CD4-positive, alpha-beta T cell treated with Interleukin-2 at 100 ng/mL for 4 hours (primary cell): ENCODE measurements at regions not wholly inside any gene's neighbourhood (a gene's known extent, or its start where the extent isn't known, plus 50 kb on each side); places are given as distances from the start of the nearest gene placed in this dataset.
"Not testable (repeated sequence)": the region's sequence is repeated elsewhere in the genome, so short reads cannot be mapped to it uniquely, and the experiment has no call there.

ENCODE experiments used
- DNase-seq: peaks from one replicate; pipeline ENCODE4 v3.0.0-alpha.2; 2020; ENCODE audit warnings: low spot score

DNA sequence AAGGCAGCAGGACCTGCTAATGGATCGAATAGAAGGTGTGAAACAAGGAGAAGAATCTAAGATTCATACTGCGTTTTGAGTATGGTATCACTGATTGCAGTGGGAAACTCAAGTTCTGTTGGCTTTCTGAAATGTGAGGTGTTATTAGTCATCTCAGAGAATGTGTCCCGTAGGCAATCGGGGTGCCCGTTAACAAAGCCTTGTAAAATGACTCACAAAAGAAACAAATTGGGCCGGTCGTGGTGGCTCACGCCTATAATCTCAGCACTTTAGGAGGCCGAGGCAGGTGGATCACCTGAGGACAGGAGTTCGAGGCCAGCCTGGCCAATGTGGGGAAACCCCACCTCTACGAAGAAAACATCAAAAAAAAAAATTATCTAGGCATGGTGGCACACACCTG is 118.2 kb upstream of the C7orf33 start:
- DNase-seq, result no peak

DNA sequence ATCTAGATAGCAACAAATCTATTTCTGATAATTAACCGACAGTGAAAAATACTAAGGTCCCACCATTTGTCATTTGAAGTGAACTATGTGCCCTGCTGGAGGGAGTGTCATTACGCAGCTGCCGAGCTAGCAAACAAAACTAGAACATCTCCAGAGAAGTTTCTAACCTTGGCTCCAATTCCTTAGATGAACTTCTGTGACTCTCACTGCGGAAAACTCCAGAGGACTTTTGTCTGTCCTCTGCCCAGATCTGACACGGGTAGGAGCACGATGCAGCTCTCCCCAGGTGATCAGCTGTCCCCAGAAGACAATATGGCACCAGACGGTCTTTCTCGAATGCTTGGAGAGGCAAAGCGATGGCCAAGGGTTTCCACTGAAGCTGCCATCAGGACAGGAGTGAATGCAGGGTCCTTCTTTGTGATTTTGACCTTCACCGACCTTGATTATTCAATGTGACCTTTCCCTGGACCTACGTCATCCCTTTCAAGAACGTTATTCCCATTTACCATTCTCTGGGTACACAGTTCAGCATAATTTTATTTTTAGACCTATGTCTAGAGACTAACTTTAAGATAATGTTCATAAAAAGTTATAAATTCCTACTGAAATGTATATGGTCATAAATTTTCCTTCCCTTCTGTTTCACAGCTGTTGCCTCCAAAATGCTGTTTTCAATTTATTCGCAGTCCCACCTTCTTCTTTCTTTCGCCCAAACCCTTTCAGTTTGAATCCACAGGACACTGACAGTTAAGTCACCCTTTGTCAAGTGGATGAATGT is 116.7 kb upstream of the C7orf33 start:
- DNase-seq, result no peak

DNA sequence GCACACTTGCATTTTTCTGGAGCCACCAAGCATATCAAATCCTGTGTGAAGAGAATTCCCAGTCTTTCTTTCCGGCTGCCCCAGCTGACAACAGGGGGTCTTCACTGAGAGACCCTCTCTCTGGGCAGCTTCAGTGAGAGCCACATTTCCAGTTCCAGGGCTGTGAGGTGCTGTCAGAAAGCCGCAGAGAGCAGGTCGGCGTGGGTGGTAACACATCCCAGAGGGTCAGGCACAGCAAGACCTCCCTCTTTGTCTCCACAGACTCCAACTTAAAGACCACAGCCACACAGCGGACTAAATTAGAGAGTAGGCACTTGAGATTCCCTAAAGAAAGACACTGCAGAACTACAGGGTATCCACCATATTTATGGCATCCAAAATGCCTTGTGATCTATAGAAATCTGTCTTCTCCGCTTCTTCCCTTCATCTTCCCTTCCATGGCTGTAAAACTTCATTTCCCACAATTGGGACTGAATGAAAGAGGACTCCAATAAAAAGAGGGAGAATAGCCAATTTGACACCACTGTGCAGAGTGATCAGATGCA is 116.0 kb upstream of the C7orf33 start:
- DNase-seq, result no peak

GRCh38 chr7:148478551-148478950 is 112.0 kb upstream of the C7orf33 start:
- no peak for DNase-seq

DNA sequence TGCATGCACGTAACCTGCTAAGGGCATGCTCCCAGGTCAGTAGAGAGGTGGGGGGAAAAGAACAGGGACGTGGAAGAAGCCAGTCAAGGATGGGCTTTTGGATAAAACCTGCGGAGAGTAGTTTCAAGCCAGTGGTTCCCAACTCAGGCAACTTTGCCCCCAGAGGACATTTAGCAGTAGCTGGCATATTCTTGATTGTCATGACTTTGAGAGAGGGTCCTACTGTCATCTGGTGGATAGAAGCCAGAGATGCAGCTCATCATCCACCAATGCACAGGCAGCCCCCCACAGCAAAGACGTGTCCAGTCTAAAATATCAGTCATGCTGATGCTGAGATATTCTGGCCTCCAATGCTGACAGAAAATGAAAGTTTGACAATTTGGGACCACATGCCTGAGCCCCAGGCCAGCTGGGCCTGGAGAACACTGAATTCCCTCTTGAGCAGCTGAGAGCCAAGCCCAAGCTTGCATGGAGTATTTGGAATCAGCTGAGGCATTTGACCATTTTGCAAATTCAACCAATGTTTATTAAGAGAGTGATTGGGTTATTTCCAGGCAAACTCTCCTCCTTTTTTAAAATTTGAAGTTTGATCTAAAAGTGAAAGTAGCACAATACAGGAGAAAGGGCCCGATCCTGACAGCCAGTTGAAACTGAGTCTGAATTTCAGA is 110.0 kb upstream of the C7orf33 start:
- DNase-seq, result no peak

DNA sequence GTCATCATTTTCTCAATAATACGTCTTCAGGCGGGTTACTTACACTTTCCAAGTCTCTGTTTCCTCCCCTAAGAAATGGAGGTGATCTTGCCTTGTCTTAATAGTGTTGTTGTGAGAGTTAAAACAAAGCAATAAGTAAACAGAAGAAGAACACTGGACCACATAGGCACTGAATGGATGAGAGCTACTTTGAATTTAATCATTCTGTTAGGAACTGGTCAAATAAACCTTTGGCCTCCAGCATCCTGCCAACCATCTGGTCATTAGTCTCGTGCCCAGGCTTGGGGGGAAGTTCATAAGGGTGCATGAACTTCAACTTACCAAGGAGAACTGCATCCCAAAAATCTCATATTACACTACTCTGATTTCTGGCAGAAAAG is 109.4 kb upstream of the C7orf33 start:
- no peak for DNase-seq

GRCh38 chr7:148481971-148482626 is 108.5 kb upstream of the C7orf33 start:
- no peak for DNase-seq

DNA sequence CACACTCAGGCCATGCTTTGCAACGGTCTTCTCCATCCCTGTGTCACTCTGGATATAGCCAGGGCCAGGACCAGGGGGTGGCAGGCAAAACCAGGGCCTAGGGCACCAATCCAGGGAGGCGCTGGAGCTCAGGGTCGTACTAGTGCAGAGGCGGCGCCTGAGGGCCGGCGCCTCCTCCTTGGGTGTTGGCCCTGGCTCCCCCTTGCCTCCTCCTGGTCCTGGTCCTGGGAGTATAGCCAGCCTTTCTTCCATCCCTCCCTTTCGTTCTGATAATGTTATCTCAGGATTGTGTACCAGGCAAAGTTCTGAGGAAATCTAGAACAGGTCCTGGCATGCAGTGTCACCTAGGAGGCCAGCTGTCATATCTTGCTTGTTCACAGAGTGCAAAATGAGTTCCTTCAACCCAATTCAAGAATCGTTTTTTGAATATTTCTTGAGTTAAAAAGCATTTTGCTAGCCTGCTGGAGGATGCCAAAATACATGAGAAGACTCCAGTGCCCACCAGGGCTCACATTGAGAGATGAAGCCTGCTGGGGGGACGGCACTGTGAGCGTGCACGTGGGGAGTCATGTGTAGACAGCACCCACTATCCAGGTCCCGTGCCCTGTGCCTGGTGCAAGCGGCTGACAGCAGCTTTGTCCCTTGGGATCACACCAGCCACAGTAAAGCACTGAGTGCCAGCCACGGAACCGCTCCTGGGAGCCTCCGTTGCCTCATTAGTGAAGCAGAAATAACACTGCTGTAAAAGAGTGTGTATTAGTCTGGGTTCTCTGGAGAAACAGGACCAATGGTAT is 106.9 kb upstream of the C7orf33 start:
- DNase-seq, result no peak

DNA sequence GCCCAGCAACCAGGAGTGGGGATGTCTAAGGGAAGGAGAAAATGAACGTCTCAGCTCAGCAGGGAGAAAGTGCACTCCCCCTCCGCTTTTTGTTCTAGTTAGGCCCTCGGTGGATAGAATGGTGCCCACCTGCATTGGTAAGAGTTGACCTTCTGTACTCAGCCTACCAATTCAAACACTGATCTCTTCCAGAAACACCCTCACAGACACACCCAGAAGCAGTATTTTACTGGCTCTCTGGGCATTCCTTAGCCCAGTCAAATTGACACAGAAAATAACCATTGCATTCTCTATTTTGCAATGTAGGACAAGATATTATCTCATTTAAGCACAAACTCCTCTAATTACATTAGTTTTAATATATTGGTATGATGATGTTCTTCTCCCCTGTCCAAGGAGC is 106.1 kb upstream of the C7orf33 start:
- DNase-seq, result no peak

DNA sequence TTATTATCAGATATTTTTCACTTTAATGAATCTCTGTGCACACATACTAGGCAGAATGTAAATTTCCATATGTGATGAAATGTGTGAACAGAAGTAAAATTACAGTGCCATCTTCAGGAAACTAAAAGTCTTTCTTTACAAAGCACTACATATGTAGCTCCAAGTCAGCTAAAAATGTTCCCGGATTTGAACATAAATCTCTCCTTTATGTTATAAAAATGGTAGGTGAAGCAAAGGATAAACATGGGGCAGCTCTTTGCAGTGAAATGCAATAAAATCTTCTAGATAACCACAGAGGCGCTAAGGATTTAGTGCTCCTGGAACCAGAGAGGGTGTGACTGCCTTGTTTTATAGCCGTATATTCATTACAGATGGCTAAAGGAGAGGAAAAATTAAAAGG is 104.9 kb upstream of the C7orf33 start:
- DNase-seq, result no peak

DNA sequence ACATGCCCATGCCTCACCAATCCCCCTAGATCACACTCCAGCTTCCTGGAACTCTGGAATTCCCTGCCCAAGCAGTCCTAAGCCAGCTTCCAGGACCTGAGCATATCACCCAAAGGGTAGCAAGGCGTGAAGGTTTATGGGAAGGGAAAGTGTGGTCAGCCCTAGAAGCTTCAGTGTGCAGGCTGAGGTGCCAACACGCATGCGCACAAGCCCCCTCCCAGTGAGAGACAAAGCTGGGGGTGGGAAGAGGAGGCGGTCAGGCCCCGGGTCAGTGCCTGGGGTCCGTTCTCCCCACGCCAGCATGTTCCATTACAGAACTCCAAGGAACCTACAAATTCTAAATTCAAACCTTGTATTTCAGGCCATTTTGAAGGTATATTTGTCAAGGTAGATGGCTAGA is 103.6 kb upstream of the C7orf33 start:
- no peak for DNase-seq

DNA sequence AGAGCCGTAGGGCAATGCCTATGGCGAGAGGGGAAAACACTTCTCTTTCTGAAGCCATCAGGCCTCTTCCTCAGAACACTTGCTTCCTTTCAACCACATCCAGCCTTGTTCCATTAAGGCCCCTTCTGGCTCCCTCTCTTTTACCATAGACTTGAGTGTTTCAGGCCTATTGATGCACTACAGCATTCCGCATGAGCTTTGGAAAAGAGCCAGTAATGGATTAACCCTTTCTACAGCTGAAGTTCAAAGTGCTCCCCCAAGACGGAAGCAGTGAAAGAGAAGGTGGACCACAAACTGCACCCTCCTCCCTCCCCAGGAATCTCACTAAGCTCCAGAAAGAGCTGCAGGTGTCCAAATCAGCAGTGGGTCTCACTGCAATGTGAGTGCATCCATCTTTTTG is 102.7 kb upstream of the C7orf33 start:
- DNase-seq, result no peak

DNA sequence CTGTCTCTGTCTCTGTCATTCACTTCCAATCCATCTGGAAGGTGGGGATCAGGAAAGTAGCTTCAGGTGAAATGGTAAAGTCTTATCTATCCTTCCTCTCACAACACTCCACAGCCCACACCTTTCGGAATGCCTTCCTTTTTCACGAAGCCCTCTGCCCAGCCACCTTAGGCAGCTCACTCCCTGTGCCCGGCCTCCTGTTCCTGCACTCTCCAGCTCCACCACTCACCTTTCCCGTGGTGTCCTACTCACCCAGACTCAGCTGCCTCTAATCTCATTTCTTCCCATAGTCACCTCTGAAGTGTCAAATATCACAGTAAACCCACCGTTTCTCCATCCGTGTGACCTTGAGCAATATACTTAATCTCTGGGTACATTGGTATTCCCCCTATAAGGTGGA is 100.9 kb upstream of the C7orf33 start:
- DNase-seq, result no peak

DNA sequence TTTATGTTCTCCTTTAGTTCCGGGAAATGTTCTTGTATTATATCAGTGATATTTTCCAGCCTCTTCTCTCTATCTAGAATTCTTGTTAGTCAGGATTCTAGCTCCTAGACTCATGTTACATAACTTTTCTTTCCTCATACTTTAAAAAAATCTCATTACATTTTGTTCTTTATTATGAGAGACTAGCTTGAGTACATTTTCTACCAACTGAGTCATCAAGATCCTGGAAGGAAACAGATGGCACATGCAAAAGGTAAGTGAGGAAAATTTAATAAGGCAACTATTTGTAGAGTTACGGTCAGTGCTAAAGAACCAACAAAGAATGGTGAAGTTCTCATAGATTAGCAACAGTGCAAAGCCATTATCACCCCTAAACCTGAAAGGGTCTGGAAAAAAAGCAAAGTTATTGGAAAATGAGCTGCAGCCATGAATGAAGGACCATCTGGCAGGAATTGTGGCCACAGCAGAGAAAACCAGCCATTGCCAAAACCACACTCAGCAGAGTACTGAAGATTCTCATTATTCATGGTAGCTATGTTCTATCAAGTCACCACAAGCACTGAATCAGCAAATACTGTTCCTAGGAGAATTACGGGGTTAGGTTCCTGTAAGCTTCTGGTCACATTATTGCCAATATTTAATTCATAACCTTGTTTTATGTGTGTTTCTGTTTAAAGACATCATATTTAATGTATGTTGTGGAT is 98.3 kb upstream of the C7orf33 start:
- no peak for DNase-seq

- no peak for DNase-seq
Observed at GRCh38 chr7:148495605-148496004, 95.0 kb upstream of the C7orf33 start.

DNA sequence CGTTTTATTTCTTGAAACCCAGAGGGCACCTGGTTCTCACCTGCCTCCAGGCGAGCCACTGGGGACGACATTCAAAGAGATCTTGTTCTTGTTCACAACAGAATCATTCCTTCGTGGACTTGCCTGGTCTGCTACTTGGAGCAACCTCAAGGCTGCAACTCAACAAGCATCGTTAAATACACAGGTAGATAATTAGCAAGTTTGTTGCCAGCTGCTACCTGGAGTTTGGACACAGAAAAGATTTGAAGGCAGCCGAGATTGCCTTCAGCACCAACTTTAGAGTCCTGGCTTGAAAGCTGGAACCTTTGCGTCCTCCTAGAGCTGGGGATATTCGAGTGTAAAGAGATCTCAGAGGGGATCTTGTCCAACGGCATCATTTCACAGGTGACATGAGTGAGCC is 89.6 kb upstream of the C7orf33 start:
- DNase-seq, result no peak

GRCh38 chr7:148503900-148504487 is 86.6 kb upstream of the C7orf33 start:
- peak; percentile 62 for DNase-seq

- DNase-seq, result no peak
Observed at GRCh38 chr7:148505645-148506375, 84.8 kb upstream of the C7orf33 start.

DNA sequence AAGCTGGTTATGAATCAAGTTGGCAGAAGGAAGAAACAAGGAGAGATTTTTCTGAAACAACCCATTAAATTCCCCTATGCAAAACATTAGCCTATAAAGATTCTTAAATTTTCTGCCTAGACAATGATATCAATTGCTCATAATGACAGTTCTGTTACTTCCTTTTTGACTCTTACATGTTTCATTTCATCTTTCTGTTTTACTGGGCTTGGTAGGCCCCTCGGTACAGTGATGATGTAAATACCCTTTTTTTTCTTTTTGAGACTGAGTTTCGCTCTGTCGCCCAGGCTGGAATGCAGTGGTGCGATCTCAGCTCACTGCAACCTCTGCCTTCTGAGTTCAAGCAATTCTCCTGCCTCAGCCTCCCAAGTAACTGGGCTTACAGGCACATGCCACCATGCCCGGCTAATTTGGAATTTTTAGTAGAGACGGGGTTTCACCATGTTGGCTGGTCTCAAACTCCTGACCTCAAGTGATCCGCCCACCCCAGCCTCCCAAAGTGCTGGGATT is 83.4 kb upstream of the C7orf33 start:
- DNase-seq, result not testable (repeated sequence)

DNA sequence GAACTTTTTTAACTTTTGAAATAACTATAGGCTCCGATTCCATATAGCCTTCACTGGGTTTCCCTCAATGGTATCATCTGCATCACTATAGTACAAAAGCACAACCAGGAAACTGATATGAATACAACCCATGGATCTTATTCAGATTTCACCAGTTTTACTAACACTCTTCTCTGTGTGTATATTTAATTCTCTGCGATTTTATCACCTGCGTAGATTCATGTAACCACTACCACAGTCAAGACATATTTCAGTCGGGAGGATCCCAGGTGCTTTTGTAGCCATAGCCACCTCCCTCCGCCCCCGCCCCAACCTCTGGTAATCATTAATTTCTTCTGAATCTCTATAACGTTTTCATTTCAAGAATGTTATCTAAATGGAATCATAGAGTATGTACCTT is 82.8 kb upstream of the C7orf33 start:
- DNase-seq, result no peak
